ENCODE measurements at regions not wholly inside any gene's neighbourhood (a gene's known extent, or its start where the extent isn't known, plus 50 kb on each side); places are given as distances from the start of the nearest gene placed in this dataset.

DNA sequence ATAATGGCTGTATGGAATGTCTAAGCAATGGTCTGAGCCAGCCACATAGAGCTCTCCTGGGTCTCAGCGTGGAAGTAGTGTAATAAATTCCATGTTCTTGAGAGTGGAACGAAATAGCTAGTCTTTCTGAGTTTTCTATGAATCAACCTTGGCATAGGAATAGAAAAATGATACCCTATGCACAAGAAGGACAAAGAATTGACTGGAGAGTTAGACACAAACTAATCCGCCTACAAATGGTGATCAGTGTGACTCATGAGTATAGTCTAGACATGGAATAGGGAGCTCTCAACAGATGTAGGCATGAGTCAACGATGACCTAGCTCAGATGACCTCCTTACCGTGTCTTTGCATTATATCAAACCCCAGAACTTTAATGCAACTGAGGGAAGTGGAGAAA is 256.8 kb upstream of the GRIN3A start:
- H4K8ac ChIP-seq (ENCODE audit: low read length) = no peak overlapping the region
- no peak overlapping the region for H2BK120ac ChIP-seq (ENCODE audit: low read depth, low read length)
- no peaks in the 10 kb centered on the region for H3K4me1 ChIP-seq (ENCODE audit: control insufficient read depth, insufficient read depth, low read depth, low read length)
- no peak overlapping the region for H3K4me3 ChIP-seq (ENCODE audit: insufficient read depth in 1 of 2, low read depth in 1 of 2, low read length in 2 of 2)
- H4K91ac ChIP-seq (ENCODE audit: low read length) = no peak overlapping the region
- H3K9ac ChIP-seq (ENCODE audit: low read length) = no peak overlapping the region
- no peak overlapping the region for H3K27ac ChIP-seq (ENCODE audit: low read length, poor library complexity, severe bottlenecking)
- H2AFZ ChIP-seq (ENCODE audit: low read depth, low read length) = no peak overlapping the region
- no peak overlapping the region for H2BK5ac ChIP-seq (ENCODE audit: low read depth, low read length, poor library complexity, severe bottlenecking)
- H3K14ac ChIP-seq (ENCODE audit: low read length in 2 of 2) = no peak overlapping the region
- H3K79me1 ChIP-seq (replicated peaks; ENCODE audit: low read length, poor library complexity, severe bottlenecking) = no peaks in the 10 kb centered on the region
- peaks cover 4% of the 10 kb centered on the region for H3K9me3 ChIP-seq (ENCODE audit: control insufficient read depth, low read length)
- H2BK15ac ChIP-seq (ENCODE audit: low read depth, poor library complexity, severe bottlenecking) = no peak overlapping the region
- no peaks in the 10 kb centered on the region for H3K27me3 ChIP-seq (ENCODE audit: control insufficient read depth in 1 of 2, insufficient read depth in 1 of 2, low read length in 2 of 2)
- WGBS = 64% methylated on average over 2 of the region's 5 CpGs
- no peak overlapping the region for H3K23ac ChIP-seq (ENCODE audit: low read length in 2 of 2)
- no peak overlapping the region for H2AK5ac ChIP-seq (ENCODE audit: low read length, severe bottlenecking)
- no peaks in the 10 kb centered on the region for H3K36me3 ChIP-seq (ENCODE audit: control insufficient read depth in 1 of 2, insufficient read depth in 2 of 2, low read depth in 1 of 2, low read length in 2 of 2)
- DNase-seq = no peak
- H3K18ac ChIP-seq (ENCODE audit: low read depth in 1 of 2, low read length in 2 of 2) = no peak overlapping the region
- H3K4ac ChIP-seq (ENCODE audit: low read depth in 1 of 2, low read length in 2 of 2) = no peak overlapping the region
- no peak overlapping the region for H2BK12ac ChIP-seq (ENCODE audit: low read length in 2 of 2)
- H3K4me2 ChIP-seq (ENCODE audit: low read length, poor library complexity, severe bottlenecking) = no peak overlapping the region

- no peak overlapping the region for H2BK12ac ChIP-seq (ENCODE audit: low read length in 2 of 2)
- no peak overlapping the region for H3K4me3 ChIP-seq (ENCODE audit: insufficient read depth in 1 of 2, low read depth in 1 of 2, low read length in 2 of 2)
- no peak overlapping the region for H2AFZ ChIP-seq (ENCODE audit: low read depth, low read length)
- H4K91ac ChIP-seq (ENCODE audit: low read length) = no peak overlapping the region
- no CpG with 5 or more reads among the region's 1 CpG for WGBS
- no peak overlapping the region for H3K23ac ChIP-seq (ENCODE audit: low read length in 2 of 2)
- H2BK120ac ChIP-seq (ENCODE audit: low read depth, low read length) = no peak overlapping the region
- H3K4me1 ChIP-seq (ENCODE audit: control insufficient read depth, insufficient read depth, low read depth, low read length) = no peaks in the 10 kb centered on the region
- no peak overlapping the region for H3K4me2 ChIP-seq (ENCODE audit: low read length, poor library complexity, severe bottlenecking)
- H3K4ac ChIP-seq (ENCODE audit: low read depth in 1 of 2, low read length in 2 of 2) = no peak overlapping the region
- H3K79me1 ChIP-seq (replicated peaks; ENCODE audit: low read length, poor library complexity, severe bottlenecking) = no peaks in the 10 kb centered on the region
- DNase-seq = no peak
- H3K9me3 ChIP-seq (ENCODE audit: control insufficient read depth, low read length) = peaks cover 4% of the 10 kb centered on the region
- H2AK5ac ChIP-seq (ENCODE audit: low read length, severe bottlenecking) = no peak overlapping the region
- no peak overlapping the region for H2BK15ac ChIP-seq (ENCODE audit: low read depth, poor library complexity, severe bottlenecking)
- no peak overlapping the region for H3K18ac ChIP-seq (ENCODE audit: low read depth in 1 of 2, low read length in 2 of 2)
- no peaks in the 10 kb centered on the region for H3K36me3 ChIP-seq (ENCODE audit: control insufficient read depth in 1 of 2, insufficient read depth in 2 of 2, low read depth in 1 of 2, low read length in 2 of 2)
- no peak overlapping the region for H2BK5ac ChIP-seq (ENCODE audit: low read depth, low read length, poor library complexity, severe bottlenecking)
- H3K14ac ChIP-seq (ENCODE audit: low read length in 2 of 2) = no peak overlapping the region
- no peak overlapping the region for H3K9ac ChIP-seq (ENCODE audit: low read length)
- no peaks in the 10 kb centered on the region for H3K27me3 ChIP-seq (ENCODE audit: control insufficient read depth in 1 of 2, insufficient read depth in 1 of 2, low read length in 2 of 2)
- no peak overlapping the region for H3K27ac ChIP-seq (ENCODE audit: low read length, poor library complexity, severe bottlenecking)
- H4K8ac ChIP-seq (ENCODE audit: low read length) = no peak overlapping the region
Measured at GRCh38 chr9:101993771-101994170, 255.3 kb upstream of the GRIN3A start.

- Histone ChIP-seq H3K4me2 (ENCODE audit: low read length, poor library complexity, severe bottlenecking) (no peak overlapping the region), H2BK5ac (ENCODE audit: low read depth, low read length, poor library complexity, severe bottlenecking) (no peak overlapping the region), H3K4me1 (ENCODE audit: control insufficient read depth, insufficient read depth, low read depth, low read length) (no peaks in the 10 kb centered on the region), H2BK12ac (ENCODE audit: low read length in 2 of 2) (no peak overlapping the region), H3K36me3 (ENCODE audit: control insufficient read depth in 1 of 2, insufficient read depth in 2 of 2, low read depth in 1 of 2, low read length in 2 of 2) (no peaks in the 10 kb centered on the region), H3K4me3 (ENCODE audit: insufficient read depth in 1 of 2, low read depth in 1 of 2, low read length in 2 of 2) (no peak overlapping the region), H3K79me1 (replicated peaks; ENCODE audit: low read length, poor library complexity, severe bottlenecking) (no peaks in the 10 kb centered on the region), H4K91ac (ENCODE audit: low read length) (no peak overlapping the region), H2AFZ (ENCODE audit: low read depth, low read length) (no peak overlapping the region), H3K9ac (ENCODE audit: low read length) (no peak overlapping the region), H3K23ac (ENCODE audit: low read length in 2 of 2) (no peak overlapping the region), H2BK120ac (ENCODE audit: low read depth, low read length) (no peak overlapping the region), H2BK15ac (ENCODE audit: low read depth, poor library complexity, severe bottlenecking) (no peak overlapping the region), H2AK5ac (ENCODE audit: low read length, severe bottlenecking) (no peak overlapping the region), H3K27me3 (ENCODE audit: control insufficient read depth in 1 of 2, insufficient read depth in 1 of 2, low read length in 2 of 2) (no peaks in the 10 kb centered on the region), H3K9me3 (ENCODE audit: control insufficient read depth, low read length) (peaks cover under 1% of the 10 kb centered on the region), H3K4ac (ENCODE audit: low read depth in 1 of 2, low read length in 2 of 2) (no peak overlapping the region), H3K18ac (ENCODE audit: low read depth in 1 of 2, low read length in 2 of 2) (no peak overlapping the region), H3K14ac (ENCODE audit: low read length in 2 of 2) (no peak overlapping the region), H3K27ac (ENCODE audit: low read length, poor library complexity, severe bottlenecking) (no peak overlapping the region), H4K8ac (ENCODE audit: low read length) (no peak overlapping the region)
- no peak for DNase-seq
Measured at GRCh38 chr9:101991926-101992325, 253.5 kb upstream of the GRIN3A start.

DNA sequence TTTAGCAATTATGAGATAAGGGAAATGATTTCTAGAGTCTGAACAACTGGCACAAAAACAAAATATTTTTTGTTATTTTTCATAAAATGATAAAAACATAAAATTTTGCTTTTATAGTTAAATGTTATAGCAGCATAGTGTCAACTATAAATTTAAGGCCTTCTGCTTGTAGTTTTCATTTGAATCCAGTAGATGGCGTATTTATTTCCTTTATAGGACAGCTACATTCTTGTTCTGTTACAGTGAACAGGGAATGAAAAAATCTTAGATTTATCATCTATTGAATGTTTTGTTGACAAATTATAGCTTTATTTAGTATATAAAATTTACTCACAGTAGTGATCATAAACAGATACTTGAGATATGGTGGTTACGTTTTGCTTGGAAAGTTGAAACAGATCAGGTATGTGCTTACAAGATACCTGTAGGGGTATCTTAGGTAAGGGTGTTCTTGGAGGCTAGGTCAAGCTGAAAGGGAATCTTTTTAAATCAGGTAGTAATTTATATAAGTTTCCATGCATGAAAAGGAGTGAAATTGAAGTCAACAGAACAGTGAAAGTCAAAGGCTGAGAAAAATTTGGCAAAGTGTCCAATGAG is 239.3 kb upstream of the GRIN3A start:
- no peak overlapping the region for H2BK5ac ChIP-seq (ENCODE audit: low read depth, low read length, poor library complexity, severe bottlenecking)
- no peak overlapping the region for H3K4me2 ChIP-seq (ENCODE audit: low read length, poor library complexity, severe bottlenecking)
- H4K91ac ChIP-seq (ENCODE audit: low read length) = no peak overlapping the region
- no peaks in the 10 kb centered on the region for H3K27me3 ChIP-seq (ENCODE audit: control insufficient read depth in 1 of 2, insufficient read depth in 1 of 2, low read length in 2 of 2)
- no peak overlapping the region for H3K4me3 ChIP-seq (ENCODE audit: insufficient read depth in 1 of 2, low read depth in 1 of 2, low read length in 2 of 2)
- no peaks in the 10 kb centered on the region for H3K9me3 ChIP-seq (ENCODE audit: control insufficient read depth, low read length)
- no peak overlapping the region for H2BK120ac ChIP-seq (ENCODE audit: low read depth, low read length)
- no peak overlapping the region for H3K18ac ChIP-seq (ENCODE audit: low read depth in 1 of 2, low read length in 2 of 2)
- WGBS = no CpG with 5 or more reads among the region's 2 CpGs
- H3K27ac ChIP-seq (ENCODE audit: low read length, poor library complexity, severe bottlenecking) = no peak overlapping the region
- no peak overlapping the region for H3K4ac ChIP-seq (ENCODE audit: low read depth in 1 of 2, low read length in 2 of 2)
- no peak overlapping the region for H3K14ac ChIP-seq (ENCODE audit: low read length in 2 of 2)
- no peak overlapping the region for H2AK5ac ChIP-seq (ENCODE audit: low read length, severe bottlenecking)
- H3K36me3 ChIP-seq (ENCODE audit: control insufficient read depth in 1 of 2, insufficient read depth in 2 of 2, low read depth in 1 of 2, low read length in 2 of 2) = no peaks in the 10 kb centered on the region
- H2BK12ac ChIP-seq (ENCODE audit: low read length in 2 of 2) = no peak overlapping the region
- H3K9ac ChIP-seq (ENCODE audit: low read length) = no peak overlapping the region
- DNase-seq = peak; percentile 14
- no peaks in the 10 kb centered on the region for H3K79me1 ChIP-seq (replicated peaks; ENCODE audit: low read length, poor library complexity, severe bottlenecking)
- no peaks in the 10 kb centered on the region for H3K4me1 ChIP-seq (ENCODE audit: control insufficient read depth, insufficient read depth, low read depth, low read length)
- H2AFZ ChIP-seq (ENCODE audit: low read depth, low read length) = no peak overlapping the region
- no peak overlapping the region for H4K8ac ChIP-seq (ENCODE audit: low read length)
- no peak overlapping the region for H2BK15ac ChIP-seq (ENCODE audit: low read depth, poor library complexity, severe bottlenecking)
- no peak overlapping the region for H3K23ac ChIP-seq (ENCODE audit: low read length in 2 of 2)
